GM21528 (cell line): ENCODE measurements at regions not wholly inside any gene's neighbourhood (a gene's known extent, or its start where the extent isn't known, plus 50 kb on each side); places are given as distances from the start of the nearest gene placed in this dataset.
"Not testable (repeated sequence)": the region's sequence is repeated elsewhere in the genome, so short reads cannot be mapped to it uniquely, and the experiment has no call there.

ENCODE experiments used
- ATAC-seq: cut with Tn5 transposase; IDR thresholded peaks from one replicate; pipeline ENCODE4 v1.9.1; 2021; ENCODE audit warnings: mild to moderate bottlenecking, moderate library complexity; ENCODE audit not compliant: unreplicated experiment, low FRiP score

DNA sequence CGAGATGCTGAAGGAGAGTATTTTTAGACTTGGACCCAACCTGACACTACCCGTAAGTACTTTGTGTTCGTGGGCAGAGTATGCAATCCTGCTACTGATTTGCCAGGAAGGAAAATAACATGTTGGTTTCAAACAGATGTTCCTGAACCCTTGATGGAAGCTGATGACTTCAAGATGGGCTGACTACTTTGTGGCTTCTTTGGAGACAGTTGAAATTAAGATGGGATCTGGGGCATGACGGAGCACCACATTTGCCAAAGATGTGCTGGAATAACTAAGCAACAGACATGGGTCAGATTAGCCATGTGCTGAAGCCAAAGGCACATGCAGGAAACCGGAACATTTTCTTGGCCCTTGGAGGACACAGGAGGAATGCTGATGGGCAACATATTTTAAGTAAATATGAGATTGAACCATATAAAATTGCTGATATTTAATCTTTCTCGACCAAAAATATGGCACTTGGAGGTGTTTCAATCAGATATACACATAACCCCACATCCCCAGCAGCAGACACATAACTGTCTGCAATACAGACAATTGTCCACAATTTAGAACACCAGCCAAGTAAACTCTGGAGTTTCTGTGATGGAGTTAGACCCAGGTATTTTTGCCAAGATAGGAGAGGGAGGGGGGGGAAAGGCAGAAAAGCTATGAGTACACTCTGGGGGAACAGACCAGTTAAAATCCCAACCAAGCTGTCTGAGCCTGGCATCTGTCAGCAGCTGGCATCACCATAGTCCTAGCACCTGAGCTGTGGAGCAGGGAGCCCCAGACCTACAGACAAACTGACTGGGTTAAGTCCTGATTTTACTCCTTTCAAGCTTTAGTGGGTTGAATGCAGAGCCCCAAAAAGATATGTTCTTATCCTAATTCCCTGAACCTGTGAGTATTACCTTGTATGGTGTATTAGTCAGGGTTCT is 329.4 kb upstream of the CDH5 start:
- ATAC-seq = no peak

- no peak for ATAC-seq
Measured at GRCh38 chr16:66036184-66036583, 330.3 kb upstream of the CDH5 start.

DNA sequence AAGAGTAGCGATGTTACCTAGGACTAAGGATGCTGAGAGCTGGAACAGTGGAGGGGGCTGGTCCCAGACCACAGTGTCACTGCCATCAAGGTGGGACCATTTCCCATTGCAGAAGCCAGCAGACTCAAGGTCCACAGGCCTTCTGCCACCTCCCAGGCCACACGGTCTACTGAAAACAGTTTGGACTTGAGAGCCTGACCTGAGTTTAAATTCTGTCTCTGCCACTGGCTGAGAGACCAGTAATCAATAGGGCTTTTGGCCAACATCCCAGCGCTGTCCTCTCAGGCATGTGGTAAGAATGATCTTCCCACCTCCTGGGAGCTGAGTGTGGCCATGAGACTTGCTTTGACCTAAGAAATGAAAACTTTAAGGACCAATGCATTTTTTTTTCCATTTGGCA is 331.4 kb upstream of the CDH5 start:
- ATAC-seq = no peak

DNA sequence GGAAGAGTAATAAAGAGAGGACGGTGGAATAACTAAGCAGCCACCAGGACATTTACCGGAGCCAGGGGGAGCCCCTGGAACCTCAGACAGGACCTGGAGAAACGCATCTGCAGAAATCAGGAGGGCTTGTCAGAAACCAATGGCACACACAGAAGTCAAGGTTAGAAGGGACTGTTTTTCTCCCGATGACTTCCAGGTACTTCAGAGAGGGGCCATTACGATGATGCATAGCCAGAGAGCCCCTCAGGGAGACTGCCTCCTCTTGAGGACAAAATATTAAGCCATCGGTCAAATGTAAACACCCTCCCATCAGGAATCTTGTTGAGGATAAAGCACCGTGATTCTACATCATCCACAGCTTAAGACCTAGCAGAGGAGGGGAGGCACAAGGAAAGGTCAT is 333.6 kb upstream of the CDH5 start:
- ATAC-seq = no peak

GRCh38 chr16:66030036-66030435 is 336.5 kb upstream of the CDH5 start:
- no peak for ATAC-seq

DNA sequence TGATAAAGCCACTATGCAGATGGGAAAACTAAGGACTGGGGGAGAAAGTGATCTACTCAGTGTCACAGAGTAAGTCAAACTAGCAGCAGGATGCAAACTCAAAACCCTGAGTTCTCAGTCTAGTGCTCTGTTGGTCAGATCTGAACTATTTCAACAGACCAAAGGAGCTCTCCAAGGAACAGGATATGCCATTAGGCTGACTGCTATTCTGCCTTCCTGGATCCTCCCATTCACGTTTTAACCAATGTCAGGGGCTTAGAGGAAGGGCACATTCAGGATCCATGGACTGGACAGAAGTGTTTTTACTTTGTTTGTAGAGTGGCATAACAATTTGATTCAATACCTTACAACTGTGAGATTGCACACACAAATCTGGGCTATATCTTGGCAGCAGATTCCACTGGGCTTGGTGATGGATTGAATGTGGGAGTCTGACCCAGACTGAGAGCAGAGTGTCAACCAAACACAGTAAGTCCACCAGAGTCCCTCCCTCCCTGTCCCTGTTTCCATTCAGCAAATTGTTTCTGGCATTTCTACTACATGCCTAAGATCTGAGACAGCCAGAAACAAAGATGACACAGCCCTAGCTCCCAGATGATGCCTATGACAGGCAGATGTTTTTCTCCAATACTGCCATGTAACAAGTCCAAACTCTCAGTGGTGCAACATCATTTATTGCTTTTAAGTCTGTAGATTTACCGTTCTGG is 337.8 kb upstream of the CDH5 start:
- no peak for ATAC-seq

DNA sequence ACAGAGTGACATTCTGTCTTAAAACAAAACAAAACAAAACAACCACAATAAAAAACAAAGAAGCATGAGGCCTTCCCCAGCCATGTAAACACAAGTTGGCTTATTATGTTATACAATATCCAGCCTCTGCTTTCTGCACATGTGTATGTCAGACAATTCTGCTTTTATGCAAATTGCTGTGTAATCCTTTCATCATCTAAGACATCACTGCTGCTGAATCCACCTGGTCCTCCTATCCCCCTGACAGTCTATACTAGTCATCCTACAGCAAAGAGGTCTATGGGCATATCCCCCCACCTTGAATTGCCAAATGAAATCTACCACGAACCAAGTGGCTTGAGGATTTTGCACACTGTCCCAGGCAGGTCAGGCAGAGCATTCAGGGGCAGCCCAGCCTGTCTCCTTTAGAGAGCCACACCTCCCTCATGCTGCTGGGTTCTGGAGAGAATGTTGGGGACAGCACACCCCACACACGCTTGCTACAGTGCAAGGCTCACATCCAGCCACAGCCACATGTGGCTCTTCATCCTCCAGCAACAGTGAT is 339.6 kb upstream of the CDH5 start:
- no peak for ATAC-seq

- ATAC-seq = no peak
Measured at GRCh38 chr16:66026211-66026610, 340.3 kb upstream of the CDH5 start.

DNA sequence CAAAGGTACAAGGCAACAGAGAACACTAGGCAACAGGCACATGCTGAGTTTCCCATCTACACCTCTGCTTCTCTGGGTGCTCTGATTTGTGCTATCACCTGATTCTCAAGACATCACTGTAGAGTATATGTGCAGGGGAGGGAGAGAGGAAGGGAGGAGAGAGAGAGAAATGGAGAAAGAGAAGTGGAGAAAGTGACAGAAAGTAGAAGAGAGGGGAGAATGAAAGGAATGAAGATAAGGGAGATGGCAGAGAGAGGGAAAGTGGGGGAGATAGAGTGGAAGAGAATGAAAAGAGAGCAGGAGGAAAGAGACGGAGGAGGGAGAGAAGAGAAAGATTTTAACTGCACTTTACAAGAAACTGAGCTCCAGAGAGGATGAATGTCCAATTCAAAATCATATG is 340.7 kb upstream of the CDH5 start:
- ATAC-seq = no peak

DNA sequence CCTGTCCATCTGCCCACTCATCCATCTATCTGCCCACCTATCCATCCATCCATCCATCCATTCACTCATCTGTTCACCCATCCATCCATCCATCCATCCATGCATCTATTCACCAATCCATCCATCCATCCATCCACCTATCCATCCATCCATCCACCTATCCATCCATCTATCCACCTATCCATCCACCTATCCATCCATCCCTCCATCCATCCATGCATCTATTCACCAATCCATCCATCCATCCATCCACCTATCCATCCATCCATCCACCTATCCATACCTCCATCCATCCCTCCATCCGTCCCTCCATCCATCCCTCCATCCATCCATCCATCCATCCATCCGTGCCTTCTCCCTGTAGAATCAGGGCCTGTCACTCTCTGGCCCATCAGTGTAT is 341.9 kb upstream of the CDH5 start:
- ATAC-seq = not testable (repeated sequence)

GRCh38 chr16:66023481-66023880 is 343.0 kb upstream of the CDH5 start:
- no peak for ATAC-seq

DNA sequence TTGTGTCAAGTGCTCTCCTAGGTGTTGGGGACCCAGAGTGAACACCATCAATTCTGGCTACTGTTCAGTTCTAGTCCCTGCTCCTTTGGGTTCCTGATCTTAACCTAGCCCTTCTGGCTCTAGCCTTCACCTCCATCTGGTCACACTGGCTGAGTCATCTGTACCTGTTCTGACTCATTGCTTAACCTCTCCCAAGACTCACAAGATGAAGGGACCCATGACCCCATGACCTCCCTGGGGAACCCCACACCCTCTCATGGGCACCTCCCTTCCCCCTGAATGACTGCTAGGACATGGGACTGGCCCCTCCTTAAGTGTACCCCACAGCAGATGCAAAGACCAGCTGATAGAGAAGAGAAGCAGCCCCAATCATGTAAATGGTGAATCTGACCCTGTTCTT is 345.8 kb upstream of the CDH5 start:
- no peak for ATAC-seq

DNA sequence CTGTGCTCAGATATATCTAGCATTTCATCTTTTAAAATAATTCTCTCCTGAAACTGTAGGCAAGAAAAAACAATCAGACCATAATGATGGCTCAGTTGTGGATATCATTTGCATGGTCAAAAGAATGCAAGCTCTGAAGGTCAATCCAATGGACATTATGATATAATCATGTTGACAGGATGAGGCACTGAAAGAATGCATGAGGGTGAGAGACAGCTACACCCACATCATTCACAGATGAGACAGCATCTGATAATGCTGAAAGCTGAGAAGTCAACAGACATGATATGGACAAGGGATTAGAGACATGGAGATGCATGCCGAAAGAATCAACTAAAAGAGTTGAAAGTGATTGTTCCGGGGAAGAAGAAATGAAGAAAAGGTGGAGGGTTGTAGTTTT is 346.4 kb upstream of the CDH5 start:
- no peak for ATAC-seq

DNA sequence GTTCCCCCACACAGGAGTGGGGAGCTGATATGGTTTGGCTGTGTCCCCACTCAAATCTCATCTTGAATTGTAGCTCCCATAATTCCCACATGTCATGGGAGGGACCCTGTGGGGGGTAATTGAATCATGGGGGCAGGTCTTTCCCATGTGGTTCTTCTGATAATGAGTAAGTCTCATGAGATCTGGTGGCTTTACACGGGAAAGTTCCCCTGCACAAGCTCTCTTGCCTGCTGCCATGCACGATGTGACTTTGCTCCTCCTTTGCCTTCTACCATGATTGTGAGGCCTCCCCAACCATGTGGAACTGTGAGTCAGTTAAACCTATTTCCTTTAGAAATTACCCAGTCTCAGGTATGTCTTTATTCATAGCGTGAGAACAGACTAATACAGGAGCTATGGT is 347.0 kb upstream of the CDH5 start:
- ATAC-seq = not testable (repeated sequence)

GRCh38 chr16:66014221-66014620 is 352.3 kb upstream of the CDH5 start:
- ATAC-seq = no peak

- ATAC-seq = no peak
Measured at GRCh38 chr16:66013486-66013885, 353.0 kb upstream of the CDH5 start.

DNA sequence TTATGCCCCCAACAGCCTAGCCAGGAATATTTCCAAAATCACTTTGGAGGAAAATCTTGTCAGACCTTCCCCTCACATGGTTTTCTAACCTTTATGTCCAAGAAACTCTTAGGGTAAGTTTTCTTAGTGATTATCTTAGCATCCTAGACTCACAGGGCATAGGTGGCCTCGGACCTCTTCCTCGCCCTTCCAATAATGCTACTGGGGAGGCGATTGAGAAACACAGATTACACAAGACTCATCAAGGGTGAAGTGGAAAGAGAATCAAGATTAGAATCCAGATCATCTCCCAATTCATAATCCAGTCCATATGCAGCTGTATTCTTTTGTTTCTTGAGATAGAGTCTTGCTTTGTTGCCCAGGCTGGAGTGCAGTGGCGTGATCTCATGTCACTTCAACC is 358.4 kb upstream of the CDH5 start:
- no peak for ATAC-seq

DNA sequence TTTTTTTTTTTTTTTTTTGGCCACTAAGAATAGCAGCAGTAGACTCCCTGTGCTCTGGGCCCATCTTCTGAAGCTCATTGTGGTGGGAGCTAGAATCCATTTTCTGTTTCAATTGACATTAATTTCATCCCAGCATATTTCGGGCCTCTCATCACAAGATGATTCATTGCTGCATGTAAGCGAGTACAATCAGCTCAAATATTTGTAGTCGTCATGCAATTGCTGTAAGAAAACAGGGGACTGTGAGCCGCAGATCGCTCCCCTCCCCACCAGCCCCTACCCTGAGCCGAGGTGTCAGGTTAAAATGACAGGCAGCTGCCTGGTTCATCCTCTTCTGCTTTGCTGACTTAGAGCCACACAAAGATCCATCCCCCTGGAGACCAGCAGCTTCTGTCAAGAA is 358.8 kb upstream of the CDH5 start:
- no peak for ATAC-seq

DNA sequence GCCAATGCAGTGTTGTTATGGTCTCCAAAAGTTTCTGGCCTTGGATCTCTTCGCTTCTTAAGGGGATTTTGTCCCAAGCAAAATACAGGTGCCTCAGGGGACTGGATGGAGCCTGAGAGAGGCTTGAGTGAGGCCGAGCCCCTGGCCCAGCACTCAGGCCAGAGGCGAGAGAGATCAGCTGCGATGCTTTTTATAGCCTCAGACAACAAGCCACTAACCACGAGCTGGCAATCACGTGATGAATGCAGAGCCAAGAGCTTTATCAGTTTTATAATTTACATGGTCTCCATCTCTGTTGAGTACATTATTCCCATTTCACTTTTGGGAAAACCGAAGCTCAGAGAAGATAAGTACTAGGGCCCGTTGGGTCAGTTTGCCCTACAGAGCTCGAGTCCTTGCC is 360.0 kb upstream of the CDH5 start:
- ATAC-seq = no peak

DNA sequence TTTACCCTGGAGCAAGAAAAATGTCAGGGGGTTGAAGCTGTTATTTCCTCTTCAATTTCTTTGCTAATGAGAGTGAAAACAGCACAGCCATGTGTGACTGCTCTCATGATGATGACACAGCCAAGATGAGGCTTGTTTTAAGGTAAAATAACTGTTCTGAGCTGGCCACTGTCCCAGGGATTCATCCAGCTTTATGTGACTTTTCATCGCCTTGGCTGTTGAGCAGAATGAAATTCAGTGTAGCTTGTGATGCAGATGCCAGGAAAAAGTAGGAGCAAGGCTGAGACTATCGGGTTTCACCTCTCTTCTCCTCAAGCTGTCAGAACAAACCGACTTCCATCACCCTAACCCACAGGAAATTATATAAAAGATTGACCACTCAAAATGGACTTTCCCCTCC is 361.8 kb upstream of the CDH5 start:
- ATAC-seq = no peak

- ATAC-seq = no peak
Measured at GRCh38 chr16:66003201-66003600, 363.3 kb upstream of the CDH5 start.

DNA sequence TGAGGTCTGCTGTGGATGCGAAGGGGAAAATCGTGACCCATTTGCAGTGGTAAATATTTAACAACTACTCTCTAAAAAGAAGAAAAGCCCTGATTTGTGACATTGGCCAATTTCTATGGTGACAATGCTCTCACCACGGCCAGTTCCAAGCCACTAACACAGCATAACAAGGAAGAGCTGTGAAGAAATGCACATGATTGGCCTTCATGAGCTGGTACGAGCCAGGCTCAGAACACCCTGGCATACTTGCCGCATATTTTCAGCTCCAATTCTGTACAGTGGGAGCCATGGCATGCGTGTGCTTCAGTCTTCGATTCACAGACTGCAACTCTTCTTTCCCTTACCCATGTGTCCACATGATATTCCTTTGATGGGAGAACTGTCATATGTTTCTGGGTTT is 363.9 kb upstream of the CDH5 start:
- ATAC-seq = no peak
